Stimulated activated CD4-positive, alpha-beta T cell treated with anti-CD3 and anti-CD28 coated beads, Interleukin-15, amount 100 ng/mL, for 24 hours (primary cell): ENCODE measurements at regions not wholly inside any gene's neighbourhood (a gene's known extent, or its start where the extent isn't known, plus 50 kb on each side); places are given as distances from the start of the nearest gene placed in this dataset.

Source experiments
- DNase-seq: peaks from one replicate; pipeline ENCODE4 v3.0.0-alpha.2; 2020

DNA sequence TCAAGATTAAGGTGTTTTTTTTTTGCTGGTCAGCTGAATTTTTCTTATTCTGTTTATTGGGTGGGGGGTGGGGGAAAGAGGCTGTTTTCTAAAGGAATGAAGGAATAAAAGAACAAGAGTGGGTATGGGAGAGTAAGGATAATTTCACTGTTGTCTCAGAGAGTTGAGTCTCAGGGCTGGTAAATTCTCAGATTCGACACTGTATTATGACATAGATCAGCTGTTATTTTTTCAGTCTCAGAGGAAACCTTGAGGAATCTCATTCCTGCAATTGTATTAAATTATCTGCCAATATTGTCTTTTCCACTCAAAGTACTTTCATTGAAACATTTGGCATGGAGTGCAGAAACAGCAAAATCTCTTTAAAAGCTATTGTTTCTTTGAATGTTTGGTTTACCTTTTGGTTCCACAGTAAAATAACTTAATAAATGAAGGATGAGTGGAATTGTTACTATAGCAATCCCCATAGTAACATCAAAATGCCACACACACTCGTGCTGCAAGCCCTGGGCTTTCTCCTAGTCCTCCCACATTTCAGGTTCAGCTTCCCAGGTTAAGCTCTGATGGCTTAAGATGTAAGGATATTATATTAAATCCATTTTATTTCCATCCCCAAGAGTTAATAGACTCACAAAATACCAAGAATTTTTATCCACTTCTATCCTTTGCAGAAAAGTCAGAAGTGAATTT lies 478.7 kb upstream of the TCF4 start:
- DNase-seq: no peak

DNA sequence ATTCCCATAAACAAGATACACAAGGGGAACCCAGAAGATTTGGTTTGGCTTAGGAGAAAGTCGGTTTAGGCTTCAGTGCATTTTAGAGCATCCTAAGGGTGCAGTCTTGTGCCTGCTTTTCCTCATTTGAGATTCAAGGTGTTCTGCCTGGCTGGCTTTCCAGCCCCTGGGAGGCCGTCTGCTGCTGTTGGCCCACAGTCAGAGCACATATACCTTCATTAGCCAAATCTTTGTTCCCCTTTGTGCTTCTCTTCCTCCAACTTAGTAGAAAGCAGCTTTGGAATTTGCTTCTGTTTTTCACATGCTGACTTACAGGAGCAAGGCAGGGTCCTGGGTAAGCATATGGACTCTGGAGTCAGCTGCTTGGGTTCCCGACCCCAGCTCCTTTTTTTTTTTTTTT lies 477.1 kb upstream of the TCF4 start:
- DNase-seq: no peak

DNA sequence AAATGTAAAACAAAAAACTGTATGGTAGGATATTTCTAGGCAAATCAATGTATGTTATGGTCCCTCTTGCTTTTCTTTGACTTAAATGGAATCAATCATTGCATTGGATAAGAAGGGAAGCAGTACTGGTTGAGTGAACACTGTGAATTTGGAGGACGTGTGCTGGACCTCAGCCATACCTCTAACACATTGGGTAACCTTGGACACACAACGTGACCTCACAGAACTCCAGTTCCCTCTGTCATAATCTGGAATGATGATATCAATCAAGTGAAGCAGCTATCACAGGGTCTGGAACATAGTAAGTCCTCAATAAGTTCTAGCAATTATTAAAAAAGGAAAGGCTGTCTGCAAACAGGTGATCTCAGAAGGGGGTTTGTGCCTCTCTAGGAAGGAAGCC lies 474.9 kb upstream of the TCF4 start:
- no peak for DNase-seq

DNA sequence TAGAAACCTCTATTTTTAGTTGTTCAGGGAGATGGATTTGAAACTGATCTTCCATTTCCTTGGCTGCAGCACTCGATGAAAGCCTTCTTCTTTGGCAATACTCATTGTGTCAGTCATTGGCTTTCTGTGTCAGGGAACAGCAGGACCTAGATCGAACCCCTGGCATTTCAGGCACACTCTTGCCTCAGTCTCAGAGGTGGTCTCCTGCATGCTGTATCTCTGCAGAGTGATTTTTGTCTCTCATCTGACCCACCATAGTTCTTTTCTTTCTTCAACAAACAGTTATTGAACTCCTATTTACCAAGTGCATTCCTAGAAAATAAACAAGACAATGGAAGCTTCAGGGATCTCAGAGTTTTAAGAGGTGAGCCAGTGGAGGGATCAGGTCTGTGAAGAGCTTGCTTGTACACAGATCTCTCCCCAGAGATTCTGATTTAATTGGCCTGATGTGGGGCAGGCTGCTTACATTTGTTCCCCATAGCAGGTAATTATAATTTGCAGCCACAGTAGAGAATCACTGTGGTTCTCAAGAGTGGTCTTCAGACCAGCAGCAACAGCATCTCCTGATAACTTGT lies 473.1 kb upstream of the TCF4 start:
- no peak for DNase-seq

- DNase-seq: no peak
These were observed 464.2 kb upstream of the TCF4 start for GRCh38 chr18:56052202-56052601.

- no peak for DNase-seq
These were observed 456.2 kb upstream of the TCF4 start for GRCh38 chr18:56044239-56044638.

- no peak for DNase-seq
These were observed 455.7 kb upstream of the TCF4 start for GRCh38 chr18:56043641-56044061.

DNA sequence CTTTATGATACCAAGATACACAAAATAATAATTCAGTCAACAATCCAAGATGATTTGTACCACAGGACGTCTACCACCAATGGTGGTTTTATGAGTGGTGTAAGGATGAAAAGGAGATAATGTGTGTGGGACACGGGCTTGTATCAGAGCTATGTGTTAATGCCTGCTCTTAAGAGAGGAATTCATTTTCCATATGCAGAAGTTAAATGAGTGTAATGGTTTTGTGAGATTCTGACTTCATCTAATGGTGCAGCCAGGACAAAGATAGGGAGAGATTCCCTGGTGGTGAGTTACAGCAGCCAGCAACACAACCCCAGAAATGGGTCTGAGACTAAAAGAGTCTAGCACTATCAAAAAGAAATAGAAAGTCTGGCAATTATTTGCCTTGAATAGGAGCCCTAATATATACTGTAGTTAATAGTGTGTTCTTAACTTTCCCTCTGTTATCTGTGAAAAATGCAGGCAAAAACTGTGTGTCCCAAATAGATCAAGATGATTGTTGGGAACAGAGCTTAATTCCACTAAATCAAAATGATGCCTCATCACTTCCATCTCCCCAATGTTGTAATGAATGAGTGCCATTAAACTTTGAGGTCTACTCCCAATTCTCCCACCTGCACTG lies 455.0 kb upstream of the TCF4 start:
- DNase-seq: no peak

GRCh38 chr18:56038171-56039030 lies 450.4 kb upstream of the TCF4 start:
- no peak for DNase-seq

DNA sequence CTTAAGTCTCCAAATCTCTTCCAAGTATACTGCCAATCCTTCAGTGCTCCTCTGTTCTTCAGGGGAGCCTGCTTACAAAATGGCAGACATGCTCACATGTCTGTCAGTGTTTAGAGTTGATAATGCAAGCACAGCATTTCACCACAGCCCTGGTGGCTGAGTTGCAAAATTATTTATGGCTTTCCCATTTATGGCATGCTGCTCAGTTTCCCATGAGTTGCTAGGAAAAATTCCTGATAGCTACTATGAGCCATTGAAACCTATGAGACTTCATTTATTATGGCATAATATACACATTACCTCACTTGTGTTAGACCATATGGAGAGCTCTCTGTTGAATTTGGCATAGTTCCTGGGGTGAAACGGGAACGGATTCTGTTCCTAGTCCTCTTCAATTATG lies 448.7 kb upstream of the TCF4 start:
- no peak for DNase-seq

DNA sequence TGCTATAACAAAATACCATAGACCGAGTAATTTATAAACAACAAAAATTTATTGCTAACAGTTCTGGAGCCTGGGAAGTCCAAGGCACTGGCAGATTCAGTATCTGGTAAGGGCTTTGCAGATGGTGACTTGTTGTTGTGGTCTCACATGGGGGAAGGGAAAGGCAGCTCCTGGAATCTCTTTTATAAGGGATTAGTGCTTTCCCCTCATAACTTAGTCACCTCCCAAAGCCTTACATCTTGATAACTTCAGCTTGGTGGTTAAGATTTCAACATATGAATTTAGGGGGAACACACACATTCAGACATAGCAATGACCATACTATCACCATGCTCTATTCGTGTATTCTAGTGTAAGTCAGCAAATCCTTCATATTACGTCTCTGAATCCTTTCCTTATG lies 447.6 kb upstream of the TCF4 start:
- DNase-seq: no peak

- no peak for DNase-seq
These were observed 447.0 kb upstream of the TCF4 start for GRCh38 chr18:56034949-56035348.

GRCh38 chr18:56030060-56030459 lies 442.1 kb upstream of the TCF4 start:
- DNase-seq: no peak

DNA sequence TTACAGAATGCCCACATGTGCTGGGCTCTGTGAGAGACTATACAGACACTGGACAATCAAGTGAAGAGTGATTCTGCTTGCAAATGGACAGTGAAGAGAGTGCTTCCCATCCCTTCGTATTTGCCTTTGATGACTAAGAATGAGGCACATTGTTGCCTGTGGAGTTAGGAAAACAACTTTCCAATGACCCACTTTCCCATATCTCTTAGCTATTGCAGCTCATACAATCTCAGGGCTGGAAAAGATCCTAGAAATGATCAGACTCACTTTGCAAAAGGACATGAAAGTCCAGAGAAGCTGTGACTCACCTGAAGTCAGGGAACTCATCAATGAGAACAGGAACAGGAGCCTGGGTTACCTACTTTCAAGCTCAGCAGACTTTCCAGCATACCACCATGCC lies 440.5 kb upstream of the TCF4 start:
- DNase-seq: no peak

- no peak for DNase-seq
These were observed 438.5 kb upstream of the TCF4 start for GRCh38 chr18:56026509-56026908.

DNA sequence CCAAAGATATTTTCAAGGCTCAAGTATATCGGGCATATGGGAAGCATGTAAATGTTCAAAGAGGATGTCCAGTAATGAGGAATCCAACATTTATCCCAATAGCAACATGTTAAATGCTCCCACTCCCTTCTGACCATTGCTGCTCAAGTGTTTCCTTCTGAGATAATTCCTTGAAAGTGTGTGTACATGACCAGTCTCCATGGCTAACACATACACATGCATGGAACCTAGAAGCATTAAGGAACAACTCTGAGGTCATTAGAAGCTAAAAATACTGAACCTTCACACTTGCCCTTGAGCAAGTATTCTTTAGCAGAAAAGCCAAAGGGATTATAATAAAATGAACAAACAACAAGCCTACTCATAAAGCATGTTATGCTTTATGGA lies 433.8 kb upstream of the TCF4 start:
- DNase-seq: no peak

DNA sequence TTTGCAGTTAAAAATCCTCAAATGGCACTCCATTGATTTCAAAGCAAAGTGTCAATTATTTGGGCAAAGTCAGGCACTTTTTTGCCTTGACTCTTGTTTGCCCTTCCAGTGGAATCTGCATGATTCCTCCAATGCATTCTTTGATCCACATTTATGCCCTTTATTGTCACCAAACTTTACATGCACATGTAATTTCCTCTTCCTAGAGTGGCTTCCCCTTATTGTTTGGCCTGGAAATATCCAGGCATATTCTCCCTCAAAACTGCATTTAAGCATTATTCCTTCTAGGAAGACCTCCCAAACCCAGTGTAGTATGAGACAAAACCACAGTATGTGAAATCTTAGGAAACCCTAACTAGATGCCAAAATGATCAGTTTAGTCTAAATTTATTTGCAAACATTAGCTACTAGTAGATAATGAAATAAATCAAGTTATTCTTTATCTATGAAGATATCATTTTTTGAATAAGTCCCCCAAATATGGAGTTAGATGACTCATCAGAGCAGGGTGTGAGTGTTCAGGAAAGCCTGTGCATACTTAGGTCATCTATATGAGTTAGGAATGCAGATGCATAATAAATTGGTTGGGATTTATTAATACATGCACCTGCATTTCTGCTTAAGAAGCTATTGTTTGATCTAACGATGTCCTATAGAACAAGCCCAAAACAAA lies 433.3 kb upstream of the TCF4 start:
- DNase-seq: no peak

DNA sequence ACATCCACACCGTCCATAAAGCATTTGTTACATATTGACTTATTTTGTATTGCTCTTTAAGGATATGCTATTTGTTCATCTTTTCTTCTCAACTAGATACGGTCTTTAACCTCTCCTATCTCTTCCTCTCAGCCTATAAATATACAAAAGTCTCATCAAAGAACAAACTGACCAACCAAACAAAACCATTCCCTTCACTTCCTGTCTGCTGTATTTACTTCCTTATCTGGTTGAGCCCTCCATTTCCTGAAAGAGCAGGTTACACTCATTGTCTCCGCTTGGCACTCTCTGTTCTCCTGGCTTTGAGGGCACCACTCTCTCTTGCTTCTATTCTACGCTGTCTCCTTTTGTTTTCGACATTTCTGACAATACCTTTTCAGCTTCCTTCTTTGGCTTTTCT lies 431.9 kb upstream of the TCF4 start:
- DNase-seq: no peak

GRCh38 chr18:56019156-56019555 lies 431.2 kb upstream of the TCF4 start:
- no peak for DNase-seq

DNA sequence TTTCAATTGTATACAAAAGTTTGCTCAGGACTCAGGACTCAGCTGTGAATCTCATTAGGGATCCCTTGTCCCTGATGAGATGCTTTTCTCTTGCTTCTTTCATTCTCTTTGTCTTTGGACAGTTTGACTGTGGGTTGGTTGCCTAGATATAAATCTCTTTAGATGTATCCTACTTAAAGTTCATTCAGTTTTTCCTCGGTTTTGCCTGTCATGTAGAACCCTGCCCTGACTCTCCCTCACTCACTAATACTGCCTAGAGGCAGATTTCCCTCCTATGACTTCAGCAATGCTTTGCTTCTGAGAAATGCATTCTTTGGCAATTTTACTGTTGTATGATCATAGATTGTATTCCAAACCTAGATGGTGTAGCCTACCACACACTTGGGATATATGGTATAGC lies 421.4 kb upstream of the TCF4 start:
- no peak for DNase-seq

- DNase-seq: no peak
These were observed 415.7 kb upstream of the TCF4 start for GRCh38 chr18:56003720-56004088.

GRCh38 chr18:56003009-56003719 lies 415.2 kb upstream of the TCF4 start:
- no peak for DNase-seq

DNA sequence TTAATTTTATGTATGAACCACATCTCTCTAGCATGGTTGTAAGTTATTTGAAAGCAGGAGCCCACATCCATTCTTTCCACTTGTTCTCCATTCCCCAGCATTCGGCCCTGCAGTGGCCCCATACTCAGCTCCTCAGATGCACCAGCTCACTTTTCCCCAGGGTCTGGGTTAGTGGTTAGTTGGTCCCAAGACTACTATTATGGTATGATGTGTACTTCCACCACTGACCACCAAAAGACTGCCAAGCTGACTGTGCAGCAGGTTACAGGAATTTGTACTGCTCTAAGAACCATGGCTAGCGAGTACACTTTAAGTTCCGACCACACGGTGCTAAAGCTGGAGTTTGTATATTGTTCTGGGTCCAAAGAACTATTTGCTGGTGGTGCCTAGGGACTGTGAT lies 413.6 kb upstream of the TCF4 start:
- DNase-seq: no peak
